ENCODE measurements at regions not wholly inside any gene's neighbourhood (a gene's known extent, or its start where the extent isn't known, plus 50 kb on each side); places are given as distances from the start of the nearest gene placed in this dataset.

- no peaks in the 10 kb centered on the region for H3K27me3 ChIP-seq (replicated peaks; ENCODE audit: insufficient read depth)
- 76% methylated on average over 4 of the region's 4 CpGs for WGBS
- H3K4me1 ChIP-seq (replicated peaks): no peaks in the 10 kb centered on the region
- intact Hi-C loops (cut with DNase I): no loop called here
- H3K36me3 ChIP-seq: no peaks in the 10 kb centered on the region
- TF ChIP-seq CTCF (IDR thresholded peaks at IDR 0.05): no peak
- H3K27ac ChIP-seq: no peak overlapping the region
- no peaks in the 10 kb centered on the region for H3K9me3 ChIP-seq
- no peak for DNase-seq (ENCODE audit: low spot score)
- H3K4me3 ChIP-seq: no peak overlapping the region
These were observed 568.4 kb upstream of the GCFC2 start for GRCh38 chr2:76279142-76279541.

DNA sequence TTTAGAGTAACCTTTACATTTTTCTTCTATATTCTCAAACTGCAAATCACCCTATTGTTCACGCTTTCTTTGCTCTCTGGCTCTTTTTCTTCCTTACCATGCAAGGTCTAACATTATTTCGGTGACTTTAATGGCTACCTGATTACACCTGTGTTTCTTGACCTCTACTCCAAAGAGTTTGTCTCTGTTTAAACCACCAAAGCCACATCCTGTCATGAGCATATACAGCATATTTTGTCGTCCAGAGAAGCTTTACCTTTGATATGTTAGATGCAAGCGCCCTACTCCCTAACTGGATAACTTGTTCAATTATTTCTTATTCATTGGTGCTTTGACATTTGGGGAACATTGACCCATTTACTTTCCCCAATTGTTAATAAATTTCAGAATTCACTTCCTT, 565.1 kb upstream of the GCFC2 start:
- Histone ChIP-seq H3K27me3 (replicated peaks; ENCODE audit: insufficient read depth) (no peaks in the 10 kb centered on the region), H3K4me3 (no peak overlapping the region), H3K36me3 (no peaks in the 10 kb centered on the region), H3K27ac (no peak overlapping the region), H3K4me1 (replicated peaks) (no peaks in the 10 kb centered on the region), H3K9me3 (no peaks in the 10 kb centered on the region)
- TF ChIP-seq POLR2A (IDR thresholded peaks at IDR 0.05): no peak
- TF ChIP-seq CTCF (IDR thresholded peaks at IDR 0.05): no peak
- no peak for TF ChIP-seq POLR2AphosphoS5 (IDR thresholded peaks at IDR 0.05)
- 94% methylated on average over 4 of the region's 4 CpGs for WGBS
- no peak for DNase-seq (ENCODE audit: low spot score)
- intact Hi-C loops (cut with DNase I): no loop called here

- Histone ChIP-seq H3K27me3 (replicated peaks; ENCODE audit: insufficient read depth) (no peaks in the 10 kb centered on the region), H3K9me3 (no peaks in the 10 kb centered on the region), H3K4me3 (no peak overlapping the region), H3K4me1 (replicated peaks) (no peaks in the 10 kb centered on the region), H3K27ac (no peak overlapping the region), H3K36me3 (no peaks in the 10 kb centered on the region)
- no peak for DNase-seq (ENCODE audit: low spot score)
- TF ChIP-seq POLR2AphosphoS5 (IDR thresholded peaks at IDR 0.05) (no peak), POLR2A (IDR thresholded peaks at IDR 0.05) (no peak), CTCF (IDR thresholded peaks at IDR 0.05) (no peak)
- WGBS: 90% methylated on average over 2 of the region's 2 CpGs
- intact Hi-C loops (cut with DNase I): no loop called here
These were observed 564.0 kb upstream of the GCFC2 start for GRCh38 chr2:76274676-76275075.

GRCh38 chr2:76274160-76274559, 563.4 kb upstream of the GCFC2 start:
- Histone ChIP-seq H3K4me1 (replicated peaks) (no peaks in the 10 kb centered on the region), H3K4me3 (no peak overlapping the region), H3K9me3 (no peaks in the 10 kb centered on the region), H3K27me3 (replicated peaks; ENCODE audit: insufficient read depth) (no peaks in the 10 kb centered on the region), H3K36me3 (no peaks in the 10 kb centered on the region), H3K27ac (no peak overlapping the region)
- DNase-seq (ENCODE audit: low spot score): no peak
- intact Hi-C loops (cut with DNase I): no loop called here
- TF ChIP-seq POLR2A (IDR thresholded peaks at IDR 0.05) (no peak), CTCF (IDR thresholded peaks at IDR 0.05) (no peak), POLR2AphosphoS5 (IDR thresholded peaks at IDR 0.05) (no peak)

DNA sequence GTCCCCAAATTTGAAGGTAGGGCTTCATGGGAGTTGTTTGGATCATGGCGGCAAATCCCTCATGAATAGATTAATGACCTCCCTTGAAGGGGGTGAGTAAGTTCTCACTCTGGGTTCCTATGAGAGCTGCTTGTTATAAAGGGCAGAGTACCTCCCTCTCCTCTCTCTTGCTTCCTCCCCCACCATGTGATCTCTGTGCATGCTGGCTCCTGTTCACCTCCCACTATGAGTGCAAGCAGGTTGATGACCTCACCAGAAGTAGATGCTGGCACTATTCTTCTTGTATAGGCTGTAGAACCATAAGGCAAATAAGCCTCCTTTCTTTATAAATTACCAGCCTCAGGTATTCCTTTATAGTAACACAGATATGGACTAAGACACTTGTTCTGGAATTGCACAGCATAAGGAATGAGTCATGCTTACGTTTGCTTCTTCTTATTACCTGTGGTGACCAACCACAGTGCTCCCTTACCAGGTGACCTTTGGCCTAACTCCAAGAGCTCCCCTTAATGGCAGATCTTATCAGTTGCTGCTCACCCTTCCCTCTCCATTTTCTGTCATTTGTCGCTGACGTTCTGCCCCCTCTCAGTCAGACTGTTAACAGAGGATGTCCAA, 559.5 kb upstream of the GCFC2 start:
- Histone ChIP-seq H3K4me3 (no peak overlapping the region), H3K9me3 (no peaks in the 10 kb centered on the region), H3K27ac (no peak overlapping the region), H3K27me3 (replicated peaks; ENCODE audit: insufficient read depth) (no peaks in the 10 kb centered on the region), H3K4me1 (replicated peaks) (no peaks in the 10 kb centered on the region), H3K36me3 (no peaks in the 10 kb centered on the region)
- DNase-seq (ENCODE audit: low spot score): no peak
- no peak for TF ChIP-seq POLR2AphosphoS5 (IDR thresholded peaks at IDR 0.05)
- TF ChIP-seq POLR2A (IDR thresholded peaks at IDR 0.05): no peak
- no peak for TF ChIP-seq CTCF (IDR thresholded peaks at IDR 0.05)
- intact Hi-C loops (cut with DNase I): no loop called here
- 62% methylated on average over 4 of the region's 4 CpGs for WGBS
